PC-3 (cell line): ENCODE measurements at regions not wholly inside any gene's neighbourhood (a gene's known extent, or its start where the extent isn't known, plus 50 kb on each side); places are given as distances from the start of the nearest gene placed in this dataset.

Experiments used
- ATAC-seq: fragments of 200-7000 bp; cut with Tn5 transposase; 2 replicates; pipeline ENCODE4 v1.9.1; 2020; ENCODE audit warnings: mild to moderate bottlenecking, moderate library complexity
- BruUV-seq: library from RNA; stranded (reverse); fragments of 400-500 nt; replicated peaks from 2 replicates; lab custom pipeline; 2021; lab: Mats Ljungman, UMichigan
- CTCF ChIA-PET: fragments of 300-600 bp; sonication (Branson Sonifier 250); formaldehyde crosslinking; loops from one replicate; lab custom pipeline; 2022; ENCODE audit warnings: antibody characterized with exemption; lab: Charles Lee
- POLR2A ChIA-PET: fragments of 300-600 bp; sonication (Branson Sonifier 250); formaldehyde crosslinking; loops from one replicate; lab custom pipeline; 2022; ENCODE audit warnings: antibody characterized with exemption; ENCODE audit not compliant: unreplicated experiment; lab: Charles Lee
- DNase-seq: peaks from one replicate; pipeline ENCODE4 v3.0.0-alpha.2; 2015
- H2AFZ ChIP-seq: fragments of 300-600 bp; sonication (generic); 2 replicates; pipeline ENCODE4 v1.6.0; 2016; ENCODE audit warnings: antibody characterized with exemption, low read length
- H3F3A ChIP-seq: fragments of 300-600 bp; sonication (generic); one replicate; pipeline ENCODE4 v1.6.0; 2017; ENCODE audit warnings: antibody characterized with exemption, low read length, control low read depth, mild to moderate bottlenecking; ENCODE audit not compliant: unreplicated experiment
- H3K27ac ChIP-seq: fragments of 300-600 bp; sonication (generic); 2 replicates; pipeline ENCODE4 v1.5.1; 2016; ENCODE audit warnings: mild to moderate bottlenecking, low read length
- H3K27me3 ChIP-seq: fragments of 300-600 bp; sonication (generic); 2 replicates; pipeline ENCODE4 v1.6.1; 2016; ENCODE audit warnings: low read length, mixed read lengths
- H3K36me3 ChIP-seq: fragments of 300-600 bp; sonication (generic); 2 replicates; pipeline ENCODE4 v1.6.1; 2016; ENCODE audit warnings: low read depth, mixed run types, low read length, mixed read lengths
- H3K4me1 ChIP-seq: fragments of 300-600 bp; sonication (generic); 2 replicates; pipeline ENCODE4 v1.5.1; 2016; ENCODE audit warnings: low read length; ENCODE audit not compliant: insufficient read depth
- H3K4me2 ChIP-seq: fragments of 300-600 bp; sonication (generic); 2 replicates; pipeline ENCODE4 v1.6.0; 2016; ENCODE audit warnings: low read length
- H3K4me3 ChIP-seq: fragments of 300-600 bp; sonication (generic); 2 replicates; pipeline ENCODE4 v1.5.1; 2016; ENCODE audit warnings: mild to moderate bottlenecking, low read length, mixed read lengths
- H3K79me2 ChIP-seq: fragments of 300-600 bp; sonication (generic); 2 replicates; pipeline ENCODE4 v1.6.1; 2017; ENCODE audit warnings: low read length, mixed read lengths
- H3K9ac ChIP-seq: fragments of 300-600 bp; sonication (generic); 2 replicates; pipeline ENCODE4 v1.6.0; 2016; ENCODE audit warnings: mild to moderate bottlenecking, low read length
- H3K9me2 ChIP-seq: fragments of 300-600 bp; sonication (generic); replicated peaks from 2 replicates; pipeline ENCODE4 v1.6.1; 2016; ENCODE audit warnings: mixed run types, low read length, mixed read lengths
- H3K9me3 ChIP-seq: fragments of 300-600 bp; sonication (generic); 2 replicates; pipeline ENCODE4 v1.6.1; 2016; ENCODE audit warnings: low read length, mixed read lengths
- H4K20me1 ChIP-seq: fragments of 300-600 bp; sonication (generic); 2 replicates; pipeline ENCODE4 v1.6.1; 2016; ENCODE audit warnings: low read length, mixed read lengths
- CTCF ChIP-seq: fragments of 300-600 bp; sonication (generic); conservative IDR thresholded peaks from 2 replicates; pipeline ENCODE4 v1.5.1; 2017; ENCODE audit warnings: antibody characterized with exemption, low read depth, mild to moderate bottlenecking, low read length
- EZH2 ChIP-seq: fragments of 300-600 bp; sonication (generic); IDR thresholded peaks from one replicate; pipeline ENCODE4 v1.6.1; 2017; ENCODE audit warnings: antibody characterized with exemption, mild to moderate bottlenecking, low read length; ENCODE audit not compliant: unreplicated experiment
- EZH2phosphoT487 ChIP-seq: fragments of 300-600 bp; sonication (generic); IDR thresholded peaks from 2 replicates; pipeline ENCODE4 v1.6.1; 2018; ENCODE audit warnings: mild to moderate bottlenecking, antibody characterized with exemption, low read length, borderline replicate concordance
- intact Hi-C: fragments of 100-400 bp; cut with micrococcal nuclease; formaldehyde crosslinking; loops from 2 replicates; pipeline ENCODE4 v1.9.0; 2023

GRCh38 chr15:95655089-95655607 is 675.4 kb upstream of the NR2F2 start:
- Histone ChIP-seq H4K20me1 (no peaks in the 10 kb centered on the region), H3K9me2 (no peaks in the 10 kb centered on the region), H3K9me3 (no peaks in the 10 kb centered on the region), H3K4me1 (no peaks in the 10 kb centered on the region), H2AFZ (no peak overlapping the region), H3K4me2 (no peak overlapping the region), H3K27me3 (no peaks in the 10 kb centered on the region), H3K27ac (no peak overlapping the region), H3K79me2 (no peaks in the 10 kb centered on the region), H3K36me3 (no peaks in the 10 kb centered on the region), H3F3A (no peaks in the 10 kb centered on the region), H3K9ac (no peak overlapping the region), H3K4me3 (no peak overlapping the region)
- intact Hi-C loops: no loop called here
- ChIA-PET CTCF (no interaction called here), POLR2A (no interaction called here)
- BruUV-seq: no TSS peak
- ATAC-seq: no peak
- no peak for DNase-seq
- TF ChIP-seq EZH2phosphoT487 (no peak), EZH2 (no peak), CTCF (no peak)

DNA sequence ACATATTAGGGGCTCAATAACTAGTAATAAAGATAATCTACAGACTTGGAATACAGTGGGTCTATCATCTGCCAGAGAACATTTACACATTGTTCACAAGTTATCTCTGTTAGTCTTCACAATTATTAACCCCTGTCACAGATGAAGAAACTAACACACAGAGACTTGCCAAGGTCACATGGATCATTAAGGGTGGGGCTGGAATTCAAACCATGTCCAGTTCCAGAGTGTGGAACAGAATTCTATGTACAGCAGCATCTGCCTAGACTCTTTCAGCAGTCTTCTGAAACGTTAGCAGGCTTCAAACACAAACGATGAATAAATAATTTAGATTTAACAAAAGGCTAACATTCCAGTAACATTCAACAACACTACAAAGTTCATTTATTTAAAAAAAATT is 673.9 kb upstream of the NR2F2 start:
- no peak for DNase-seq
- no peaks in the 10 kb centered on the region for H4K20me1 ChIP-seq
- H3K27ac ChIP-seq: no peak overlapping the region
- H3F3A ChIP-seq: no peaks in the 10 kb centered on the region
- H3K9me3 ChIP-seq: no peaks in the 10 kb centered on the region
- H3K9me2 ChIP-seq: no peaks in the 10 kb centered on the region
- no peak for ATAC-seq
- H3K27me3 ChIP-seq: no peaks in the 10 kb centered on the region
- intact Hi-C loops: no loop called here
- TF ChIP-seq CTCF: no peak
- TF ChIP-seq EZH2: no peak
- no peak for TF ChIP-seq EZH2phosphoT487
- no peak overlapping the region for H3K4me2 ChIP-seq
- no peak overlapping the region for H3K4me3 ChIP-seq
- ChIA-PET POLR2A (no interaction called here), CTCF (no interaction called here)
- H3K36me3 ChIP-seq: no peaks in the 10 kb centered on the region
- no peaks in the 10 kb centered on the region for H3K79me2 ChIP-seq
- BruUV-seq: no TSS peak
- no peak overlapping the region for H3K9ac ChIP-seq
- no peaks in the 10 kb centered on the region for H3K4me1 ChIP-seq
- H2AFZ ChIP-seq: no peak overlapping the region

DNA sequence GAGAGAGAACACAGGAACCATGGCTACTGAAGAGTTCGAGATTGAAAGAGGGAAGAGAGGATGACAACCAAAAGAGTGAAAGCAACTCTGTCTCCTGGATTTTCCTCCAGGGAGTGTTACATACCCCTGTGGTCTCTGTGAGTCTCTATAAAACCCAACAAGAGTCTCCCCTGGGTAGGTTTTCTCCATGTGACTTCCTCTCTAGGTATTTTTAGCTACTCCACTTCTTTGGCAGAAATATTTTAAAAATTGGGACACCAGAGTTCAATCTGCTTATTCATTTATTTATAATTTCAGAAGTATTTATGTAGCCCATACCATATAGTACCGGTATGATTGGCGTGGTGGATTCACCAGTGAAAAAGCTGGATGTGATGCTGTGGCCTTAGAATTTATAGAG is 671.7 kb upstream of the NR2F2 start:
- H3K4me2 ChIP-seq: no peak overlapping the region
- no peaks in the 10 kb centered on the region for H4K20me1 ChIP-seq
- intact Hi-C loops: no loop called here
- no peaks in the 10 kb centered on the region for H3K79me2 ChIP-seq
- no peak for DNase-seq
- no peak overlapping the region for H3K27ac ChIP-seq
- no TSS peak for BruUV-seq
- H3K4me3 ChIP-seq: no peak overlapping the region
- H3K9me3 ChIP-seq: no peaks in the 10 kb centered on the region
- no peaks in the 10 kb centered on the region for H3K27me3 ChIP-seq
- H3K36me3 ChIP-seq: no peaks in the 10 kb centered on the region
- H3K9me2 ChIP-seq: no peaks in the 10 kb centered on the region
- no peak overlapping the region for H2AFZ ChIP-seq
- POLR2A ChIA-PET: no interaction called here
- ATAC-seq: no peak
- CTCF ChIA-PET: no interaction called here
- no peaks in the 10 kb centered on the region for H3F3A ChIP-seq
- no peak for TF ChIP-seq EZH2phosphoT487
- no peak for TF ChIP-seq EZH2
- TF ChIP-seq CTCF: no peak
- no peaks in the 10 kb centered on the region for H3K4me1 ChIP-seq
- no peak overlapping the region for H3K9ac ChIP-seq
